GM18507 (cell line): ENCODE measurements at regions not wholly inside any gene's neighbourhood (a gene's known extent, or its start where the extent isn't known, plus 50 kb on each side); places are given as distances from the start of the nearest gene placed in this dataset.

Source experiments
- DNase-seq: peaks from one replicate; pipeline ENCODE4 v3.0.0; 2011; ENCODE audit warnings: low read depth; ENCODE audit not compliant: insufficient read length; ENCODE audit errors: extremely low spot score
- FAIRE-seq: peaks from 2 replicates; lab custom pipeline; 2011; peaks lifted over from hg19 to GRCh38; lab: Jason Lieb, UNC

DNA sequence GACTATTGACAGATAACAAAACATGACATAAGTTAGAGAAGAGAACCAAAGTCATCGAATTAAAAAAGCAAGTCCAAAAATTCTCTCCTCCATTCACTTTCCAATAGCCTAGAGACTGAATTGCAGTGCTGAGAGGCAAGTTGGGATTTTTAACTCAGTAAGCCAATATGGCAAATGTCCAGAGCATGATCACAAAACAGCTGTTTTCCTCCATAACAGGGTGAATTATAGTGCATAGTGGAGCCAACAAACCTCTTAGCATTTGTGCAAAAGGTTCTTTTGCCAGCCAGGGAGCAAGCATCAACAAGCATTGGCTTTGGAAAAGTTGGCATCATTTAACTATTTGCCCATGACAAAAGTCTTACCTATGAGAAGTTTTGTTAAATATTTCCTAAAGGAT lies 458.8 kb upstream of the NOVA1 start:
- FAIRE-seq (no peak), DNase-seq (no peak)

DNA sequence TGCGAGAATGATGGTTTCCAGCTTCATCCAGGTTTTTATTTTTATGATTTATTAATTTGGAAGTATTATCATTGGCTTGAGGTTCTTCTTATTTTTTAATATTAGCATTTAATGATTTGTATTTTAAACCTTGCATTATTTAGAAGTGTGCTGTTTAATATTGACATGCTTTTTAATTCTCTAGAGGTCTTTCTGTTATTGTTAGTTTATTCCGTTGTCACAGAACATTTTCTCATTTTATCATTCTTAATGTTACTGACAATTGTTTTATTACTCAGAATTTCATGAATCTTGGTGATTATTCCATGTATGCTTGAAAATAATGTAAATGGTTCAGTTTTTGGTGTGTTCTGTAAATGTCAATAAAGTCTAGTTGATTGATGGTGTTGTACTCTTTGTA lies 463.5 kb upstream of the NOVA1 start:
- no peak for DNase-seq
- FAIRE-seq: no peak

DNA sequence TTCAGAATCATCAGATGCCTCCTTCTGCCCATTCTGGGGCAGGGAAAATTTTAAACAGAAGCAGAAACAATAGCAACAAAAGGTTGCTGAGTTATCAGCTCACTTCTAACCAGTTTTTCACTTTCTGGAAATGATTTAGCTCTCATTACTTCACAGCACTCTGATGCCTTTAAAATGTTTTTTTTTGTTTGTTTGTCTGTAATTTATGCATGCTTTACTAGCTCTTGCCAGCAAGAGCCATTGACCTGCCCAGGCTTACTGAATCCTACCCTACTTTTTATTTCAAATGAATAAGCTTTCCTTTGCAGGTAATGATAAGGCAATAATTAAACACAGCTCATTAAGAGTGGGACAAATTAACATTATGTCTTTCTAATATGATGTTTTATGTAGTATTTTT lies 466.1 kb upstream of the NOVA1 start:
- no peak for DNase-seq
- no peak for FAIRE-seq

DNA sequence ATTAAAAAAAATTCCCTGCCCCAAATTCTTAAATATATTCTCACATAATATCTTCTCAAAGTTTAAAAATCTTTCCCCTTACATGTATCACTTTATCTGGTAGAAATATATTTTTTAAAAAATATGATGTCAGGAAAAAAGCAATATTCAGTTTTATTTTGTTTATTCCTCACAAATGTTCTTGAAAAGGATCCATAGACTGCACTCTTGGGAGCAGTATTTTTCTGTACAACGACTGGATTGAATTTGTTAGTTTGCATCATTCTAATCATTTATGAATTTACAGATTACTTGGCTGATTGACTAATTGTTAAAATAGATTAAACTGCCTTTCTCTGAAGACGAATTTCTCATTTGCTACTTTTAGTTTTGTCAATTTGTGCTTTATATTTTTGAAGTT lies 468.1 kb upstream of the NOVA1 start:
- DNase-seq (no peak), FAIRE-seq (no peak)

DNA sequence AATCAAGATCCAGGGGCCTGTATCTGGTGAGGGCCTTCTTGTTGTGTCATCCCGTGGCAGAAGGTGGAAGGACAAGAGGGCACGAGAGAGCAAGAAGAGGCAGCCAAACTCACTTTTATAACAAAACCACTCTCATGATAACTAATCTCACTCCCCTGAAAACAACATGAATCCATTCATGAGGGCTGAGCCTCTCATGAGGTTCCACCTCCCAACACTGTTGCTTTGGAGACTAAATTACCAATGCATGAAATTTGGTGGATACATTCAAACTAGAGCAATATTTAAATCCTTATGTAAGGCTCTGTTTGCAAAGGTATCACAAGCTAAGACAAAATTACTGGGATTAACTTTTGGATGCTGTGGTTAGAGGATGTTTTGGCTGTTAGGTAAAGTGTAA lies 470.1 kb upstream of the NOVA1 start:
- no peak for FAIRE-seq
- no peak for DNase-seq

DNA sequence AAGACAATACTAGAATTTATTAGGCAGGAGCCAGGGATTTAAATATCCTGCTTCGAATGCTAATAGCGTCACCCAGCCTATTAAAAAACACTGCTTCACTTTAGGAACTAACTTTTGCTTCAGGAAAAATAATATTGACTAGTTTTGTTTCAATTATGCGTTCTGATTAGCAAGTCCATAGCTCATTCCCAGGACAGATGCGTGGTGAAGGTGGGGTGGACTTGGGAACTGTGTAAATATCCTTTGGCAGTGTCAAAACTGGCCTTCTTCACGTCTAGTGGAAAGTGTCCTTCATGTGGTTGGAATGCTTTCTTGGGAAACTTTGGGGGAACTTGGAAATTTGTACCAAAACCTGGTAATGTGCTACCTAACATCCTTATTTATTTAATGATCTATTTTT lies 474.8 kb upstream of the NOVA1 start:
- no peak for FAIRE-seq
- no peak for DNase-seq

DNA sequence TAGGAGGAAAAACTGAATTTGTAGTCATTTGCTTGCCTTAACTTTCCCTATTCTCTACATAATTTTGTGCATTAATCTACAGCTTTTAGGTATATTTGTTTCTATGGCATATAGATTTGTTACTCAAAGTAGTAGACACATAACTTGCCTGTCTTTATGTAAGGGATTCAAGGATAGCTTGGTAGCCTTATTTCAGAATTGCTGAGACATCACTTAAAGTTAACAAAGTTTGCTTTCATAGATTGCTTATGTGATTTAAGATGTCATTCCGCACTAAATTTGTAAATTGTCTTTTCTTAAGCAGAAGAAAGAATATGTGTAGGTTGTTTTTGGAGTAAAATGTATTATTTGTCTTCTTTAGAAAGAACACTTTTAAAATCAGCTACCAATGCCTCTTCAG lies 477.7 kb upstream of the NOVA1 start:
- FAIRE-seq: no peak
- no peak for DNase-seq

DNA sequence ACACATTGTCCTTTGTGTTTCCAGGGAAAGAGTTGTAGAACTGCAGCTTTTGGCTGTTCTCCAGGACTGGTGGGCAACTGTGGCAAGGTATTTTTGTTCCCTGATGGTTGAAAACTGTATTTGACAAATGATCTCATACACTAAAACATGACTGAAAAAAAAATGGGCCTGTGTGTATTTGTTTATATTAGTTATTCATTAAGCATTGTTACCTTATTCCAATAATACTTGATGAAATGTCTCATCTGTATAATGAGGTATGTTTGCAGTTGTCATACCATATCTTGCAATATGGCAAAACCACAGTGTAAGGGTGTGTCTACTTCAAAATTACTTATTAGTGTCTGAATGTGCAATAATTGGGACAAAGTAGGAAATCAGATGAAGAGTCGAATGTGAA lies 479.4 kb upstream of the NOVA1 start:
- no peak for FAIRE-seq
- no peak for DNase-seq

DNA sequence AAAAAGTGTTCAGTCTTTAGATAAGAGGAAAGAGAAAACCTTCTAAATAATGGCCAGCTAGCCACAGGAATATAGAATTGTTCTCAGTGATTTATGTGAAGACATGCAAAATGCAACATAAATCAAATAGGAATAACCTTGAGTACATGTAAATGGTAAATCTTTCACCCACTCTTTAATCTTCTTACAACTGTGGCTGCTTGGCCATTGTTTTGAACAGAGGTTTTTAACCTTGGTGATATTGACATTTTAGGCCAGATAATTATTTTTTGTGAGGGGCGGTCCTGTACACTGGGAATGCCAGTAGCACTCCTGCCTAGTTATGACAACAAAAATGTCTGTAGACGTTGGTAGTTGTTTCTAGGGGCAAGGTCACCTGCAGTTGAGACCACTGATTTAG lies 479.9 kb upstream of the NOVA1 start:
- DNase-seq: no peak
- FAIRE-seq: no peak

DNA sequence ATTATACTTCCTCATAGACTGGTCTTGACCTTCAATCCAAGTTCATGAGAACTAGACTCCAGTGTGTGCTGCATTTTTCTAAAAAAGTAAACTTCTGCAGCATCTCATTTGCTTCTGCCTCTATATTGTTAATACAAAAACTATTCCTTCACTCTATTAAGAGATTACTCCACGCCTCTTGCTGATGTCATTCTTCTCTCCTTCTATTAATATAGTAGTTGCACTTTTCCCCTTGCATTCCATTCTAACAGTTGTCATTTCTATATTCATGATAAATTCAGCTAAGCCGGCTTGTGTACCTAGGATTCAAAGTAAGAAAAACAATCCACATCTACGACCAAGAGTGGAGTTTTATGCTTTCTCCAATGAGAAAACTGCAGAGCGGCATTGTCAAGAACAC lies 480.4 kb upstream of the NOVA1 start:
- FAIRE-seq (no peak), DNase-seq (no peak)

DNA sequence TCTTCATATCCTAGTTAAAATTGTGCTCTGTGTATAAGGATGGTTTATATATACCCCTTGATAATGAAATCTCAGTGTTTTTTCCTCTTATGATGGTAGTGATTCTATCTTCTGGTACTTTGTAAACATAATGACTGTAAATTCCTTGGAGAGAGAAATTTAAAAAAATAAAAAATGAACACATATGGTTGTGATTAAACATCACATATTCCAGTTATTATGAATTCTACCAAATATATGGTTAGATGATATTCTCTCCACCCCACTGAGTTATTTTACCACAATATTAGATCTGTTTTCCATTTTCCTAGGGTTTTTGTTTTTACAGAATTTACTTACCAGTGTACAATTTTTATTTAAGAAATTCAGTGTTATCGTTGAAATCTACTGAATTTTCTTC lies 481.9 kb upstream of the NOVA1 start:
- no peak for FAIRE-seq
- no peak for DNase-seq

DNA sequence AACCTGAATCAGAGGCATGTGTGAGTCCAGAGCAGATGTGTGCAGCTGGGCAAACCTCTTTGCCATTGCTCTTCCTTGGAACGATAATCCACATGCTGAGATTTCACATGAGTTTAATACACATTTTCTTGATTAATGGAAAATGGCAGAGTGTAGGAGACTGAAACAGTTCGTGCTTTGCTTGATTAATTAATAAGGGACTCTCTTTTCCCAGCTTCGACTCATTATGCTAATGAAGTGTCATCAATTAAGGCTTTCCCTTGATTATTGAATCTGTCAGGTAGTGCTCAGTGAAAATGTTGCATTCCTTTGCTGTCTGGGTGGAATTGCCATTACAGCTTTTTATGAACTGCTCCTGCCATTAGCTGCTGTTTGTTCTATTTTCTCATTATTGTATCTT lies 487.7 kb upstream of the NOVA1 start:
- FAIRE-seq (no peak), DNase-seq (no peak)

DNA sequence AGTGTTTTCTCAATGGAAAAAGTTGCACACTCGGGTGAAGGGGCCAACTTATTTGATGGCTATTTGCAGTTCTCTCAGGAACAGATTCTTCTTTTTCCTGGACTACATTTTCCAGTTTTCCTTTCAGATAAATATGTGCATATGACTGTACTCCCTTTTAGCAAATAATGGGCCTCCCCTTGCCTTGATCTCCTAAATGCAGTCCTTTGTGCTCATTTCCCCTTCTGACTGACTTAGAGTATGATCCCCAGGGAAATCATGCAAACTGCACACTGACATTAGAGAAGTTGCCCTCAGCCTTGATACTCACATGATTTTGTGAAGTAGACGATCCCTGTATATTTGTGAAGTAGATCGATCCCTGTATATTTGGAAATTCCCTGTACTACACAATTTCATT lies 492.9 kb upstream of the NOVA1 start:
- no peak for FAIRE-seq
- DNase-seq: no peak

DNA sequence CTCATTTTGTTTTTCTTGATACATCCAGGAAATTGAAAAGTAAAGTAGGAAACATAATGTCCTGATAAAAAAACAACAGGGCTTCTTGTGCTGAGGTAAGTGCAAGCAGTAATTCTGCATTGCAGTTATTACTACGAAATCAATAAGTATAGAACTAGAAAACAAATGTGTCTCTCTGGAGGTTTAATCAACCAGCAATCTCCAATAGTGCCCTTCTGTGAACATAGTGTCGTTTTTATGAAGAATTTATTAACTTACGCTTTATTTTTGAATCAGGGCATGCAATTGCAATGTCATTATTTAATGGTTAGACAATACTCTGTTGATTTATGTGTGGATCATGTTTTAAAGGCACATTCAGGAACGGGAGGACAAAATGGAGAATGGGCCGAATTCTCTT lies 494.1 kb upstream of the NOVA1 start:
- DNase-seq (no peak), FAIRE-seq (no peak)

DNA sequence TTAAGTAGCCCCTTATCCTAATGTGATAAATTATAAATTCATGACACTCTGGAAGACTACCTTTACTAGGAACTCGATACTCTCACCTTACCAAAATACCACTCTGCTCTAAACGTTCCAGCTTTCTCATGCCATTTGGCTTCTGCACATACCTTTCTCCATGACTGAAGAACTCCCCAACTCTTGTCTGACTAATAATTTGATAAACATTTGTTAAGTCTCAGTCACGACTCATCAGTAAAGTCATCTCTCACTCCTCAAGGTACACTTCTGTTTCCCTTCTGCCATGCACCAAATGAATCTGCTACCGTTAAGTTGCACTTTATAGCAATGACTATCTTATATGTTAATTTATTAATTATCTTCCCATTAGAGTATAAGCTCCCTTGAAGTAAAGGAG lies 498.3 kb upstream of the NOVA1 start:
- no peak for FAIRE-seq
- DNase-seq: no peak

DNA sequence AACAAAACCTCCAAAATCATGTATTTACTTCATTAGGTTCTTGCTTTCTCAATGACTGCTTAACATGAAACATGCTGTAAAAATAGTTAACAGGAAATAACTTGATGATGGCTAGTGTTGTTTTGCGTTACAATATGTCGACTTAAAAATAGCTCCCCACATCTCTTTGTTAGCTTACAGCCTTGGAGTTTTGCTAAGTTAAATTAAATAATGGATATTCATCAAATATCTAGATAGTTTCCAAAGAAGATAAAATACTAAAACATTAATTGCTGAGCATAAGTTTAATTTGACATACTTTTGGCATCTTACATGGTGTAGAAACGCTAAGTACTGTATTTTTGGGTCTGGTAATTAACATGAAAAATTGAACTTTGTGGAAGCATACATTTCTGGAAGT lies 500.6 kb upstream of the NOVA1 start:
- DNase-seq (no peak), FAIRE-seq (no peak)

DNA sequence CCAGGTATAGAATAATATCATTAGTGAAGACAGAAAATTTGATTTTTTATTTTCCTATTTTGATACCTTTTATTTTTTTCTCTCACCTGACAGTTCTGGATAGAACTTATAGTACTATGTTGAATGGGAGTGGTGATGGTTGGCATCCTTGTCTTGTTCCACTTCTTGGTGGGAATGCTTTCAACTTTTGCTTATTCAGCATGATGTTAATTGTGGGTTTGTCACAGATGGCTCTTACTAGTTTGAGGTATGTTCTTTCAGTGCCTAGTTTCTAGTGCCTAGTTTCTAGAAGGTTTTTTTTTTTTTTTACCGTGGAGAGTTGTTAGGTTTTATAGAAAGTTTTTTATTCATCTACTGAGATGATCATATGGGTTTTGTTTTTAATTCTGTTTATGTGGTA lies 516.3 kb upstream of the NOVA1 start:
- FAIRE-seq (no peak), DNase-seq (no peak)

DNA sequence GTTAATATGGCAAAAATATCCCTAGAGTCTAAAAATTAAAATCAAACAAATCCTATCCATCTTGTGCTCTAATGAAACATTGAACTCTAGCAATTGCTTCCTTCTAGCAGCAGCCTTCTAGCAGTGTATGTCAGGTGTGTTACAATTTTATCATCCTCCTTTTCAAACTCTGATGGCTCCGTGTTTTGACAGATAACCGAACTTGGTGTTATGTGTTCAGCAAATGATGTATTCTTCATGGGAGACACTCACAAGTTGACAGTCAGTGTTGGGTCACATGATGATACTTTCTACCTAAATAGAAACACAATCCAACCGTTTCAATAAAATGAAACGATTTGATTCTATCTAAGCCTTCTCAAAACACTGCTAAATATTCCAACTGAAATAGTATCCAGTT lies 525.3 kb upstream of the NOVA1 start:
- FAIRE-seq (no peak), DNase-seq (no peak)

DNA sequence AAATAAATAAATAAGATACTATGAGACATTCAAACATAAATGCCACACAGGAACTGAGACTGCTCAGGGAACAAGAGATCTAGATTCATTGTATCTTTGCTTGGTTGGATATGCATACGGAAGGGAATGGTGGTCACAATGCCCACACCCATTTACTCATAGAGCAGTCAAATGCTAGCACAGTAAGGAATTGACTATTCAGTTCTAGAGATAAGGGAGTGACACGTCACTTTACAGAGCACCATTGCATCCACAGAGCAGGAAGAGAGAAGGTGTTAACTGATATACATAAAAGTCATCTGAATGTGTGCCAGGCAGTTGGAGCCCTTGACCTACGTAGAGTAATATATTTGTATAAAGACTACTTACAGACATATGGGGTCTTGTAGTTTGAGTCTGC lies 530.0 kb upstream of the NOVA1 start:
- no peak for DNase-seq
- FAIRE-seq: no peak

DNA sequence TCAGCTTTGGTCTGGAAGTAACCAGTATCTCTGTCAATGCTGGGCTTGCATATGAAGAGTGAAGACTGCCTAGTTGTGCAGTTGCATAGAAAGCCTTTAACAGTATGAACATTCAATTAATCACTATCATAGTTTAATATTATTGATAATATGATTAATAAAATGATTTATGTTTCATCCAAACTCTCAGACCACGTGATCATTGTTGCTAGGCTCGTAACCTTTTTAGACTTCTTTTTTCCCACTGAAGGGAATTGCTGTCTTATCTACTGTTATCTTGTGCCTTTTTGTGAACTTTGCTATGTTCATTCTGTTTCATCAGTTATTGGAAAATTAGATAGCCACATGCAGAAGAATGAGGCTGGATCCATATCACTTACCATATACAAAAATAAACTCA lies 536.4 kb upstream of the NOVA1 start:
- no peak for DNase-seq
- no peak for FAIRE-seq

DNA sequence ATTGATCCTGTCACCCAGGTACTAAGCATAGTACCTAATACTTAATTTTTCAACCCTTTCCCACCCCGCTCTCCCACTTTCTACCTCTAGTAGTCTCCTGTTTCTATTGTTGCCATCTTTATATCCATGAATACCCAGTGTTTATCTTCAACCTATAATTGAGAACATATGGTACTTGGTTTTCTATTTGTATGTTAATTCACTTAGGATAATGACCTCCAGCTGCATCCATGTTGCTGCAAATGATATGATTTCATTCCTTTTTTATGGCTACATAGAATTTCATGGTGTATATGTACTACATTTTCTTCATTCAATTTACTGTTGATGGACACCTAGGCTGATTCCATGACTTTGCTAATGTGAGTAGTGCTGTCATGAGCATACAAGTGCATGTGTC lies 547.3 kb upstream of the NOVA1 start:
- DNase-seq (no peak), FAIRE-seq (no peak)

DNA sequence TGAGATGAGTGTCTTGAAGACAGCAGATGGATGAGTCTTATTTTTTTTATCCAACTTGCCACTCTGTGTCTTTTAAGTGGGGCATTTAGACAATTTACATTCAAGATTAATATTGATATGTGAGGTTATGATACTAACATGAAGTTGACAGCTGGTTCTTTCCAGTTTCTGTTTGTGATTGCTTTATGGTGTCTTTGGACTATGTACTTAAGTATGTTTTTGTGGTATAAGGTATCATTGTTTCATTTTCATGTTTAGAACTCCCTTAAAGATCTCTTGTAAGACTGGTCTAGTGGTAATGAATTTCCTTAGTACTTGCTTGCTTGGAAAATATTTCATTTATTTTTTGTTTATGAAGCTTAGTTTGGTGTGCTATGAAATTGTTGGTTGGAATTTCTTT lies 550.3 kb upstream of the NOVA1 start:
- no peak for FAIRE-seq
- no peak for DNase-seq

DNA sequence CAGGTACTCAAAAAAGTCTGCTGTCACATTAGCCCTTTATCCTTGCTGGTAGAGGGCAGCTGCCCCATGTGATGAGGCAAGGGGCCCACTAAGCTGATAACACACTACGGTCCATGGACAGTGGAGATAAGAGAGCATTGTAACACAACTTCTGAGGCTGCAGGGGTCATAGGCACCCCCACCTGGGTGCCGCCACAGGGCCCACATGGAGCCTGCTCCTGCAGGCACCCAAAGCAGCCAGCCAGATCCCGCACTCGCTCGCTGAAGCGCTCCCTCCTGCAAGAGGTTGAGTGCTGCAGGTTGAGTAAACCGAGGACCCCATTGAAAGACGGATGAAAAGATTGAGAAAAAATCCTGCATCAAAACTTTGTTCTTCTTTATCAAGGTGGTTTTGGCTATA lies 566.3 kb upstream of the NOVA1 start:
- DNase-seq (no peak), FAIRE-seq (no peak)
